ENCODE measurements at regions not wholly inside any gene's neighbourhood (a gene's known extent, or its start where the extent isn't known, plus 50 kb on each side); places are given as distances from the start of the nearest gene placed in this dataset.

GRCh38 chr13:81597101-81597500, 1256.2 kb upstream of the SPRY2 start:
- no peak for TF ChIP-seq SMC3 (conservative IDR thresholded peaks at IDR 0.05; ENCODE audit: poor library complexity)
- TF ChIP-seq CTCF (IDR thresholded peaks at IDR 0.05; ENCODE audit: poor library complexity, severe bottlenecking), result no peak
